B cell (primary cell): ENCODE measurements at regions not wholly inside any gene's neighbourhood (a gene's known extent, or its start where the extent isn't known, plus 50 kb on each side); places are given as distances from the start of the nearest gene placed in this dataset.

Experiments
- CTCF ChIP-seq: fragments of 200-600 bp; IDR thresholded peaks from one replicate; pipeline ENCODE4 v1.8.0; 2022; ENCODE audit warnings: antibody characterized with exemption, mild to moderate bottlenecking
- EZH2 ChIP-seq: IDR thresholded peaks from 2 replicates; pipeline ENCODE4 v1.6.1; 2012; ENCODE audit warnings: borderline replicate concordance, low read depth, mild to moderate bottlenecking, moderate library complexity, low read length; ENCODE audit not compliant: insufficient read depth, poor library complexity, severe bottlenecking

- TF ChIP-seq EZH2 (no peak), CTCF (no peak)
Measured at GRCh38 chr4:124797223-124797622, 84.7 kb upstream of the ANKRD50 start.
